Heart right ventricle (tissue), 16 donors: ENCODE measurements at regions not wholly inside any gene's neighbourhood (a gene's known extent, or its start where the extent isn't known, plus 50 kb on each side); places are given as distances from the start of the nearest gene placed in this dataset.

ENCODE experiments used
- ATAC-seq, 8 donors: fragments of 200-7000 bp; cut with Tn5 transposase; one replicate each; pipeline ENCODE4 v1.9.1; 2020; ENCODE audit warnings: mild to moderate bottlenecking in 8 of 8, moderate library complexity in 8 of 8, moderate number of reproducible peaks in 1 of 8
- DNase-seq, 2 donors: peaks; one replicate each; pipeline ENCODE4 v3.0.0-alpha.2; 2020
- H3K27ac ChIP-seq, 10 donors: fragments of 200-600 bp; sonication (generic) in 2 of 10; one replicate each; pipeline versions ENCODE4 v1.5.0 to v1.8.0; 2020 to 2022; ENCODE audit warnings: mild to moderate bottlenecking in 3 of 10
- H3K27me3 ChIP-seq, 7 donors: fragments of 200-600 bp; one replicate each; pipeline ENCODE4 v1.8.0; 2021 to 2022; ENCODE audit warnings: mild to moderate bottlenecking in 2 of 7
- H3K36me3 ChIP-seq, 9 donors: fragments of 200-600 bp; sonication (generic) in 1 of 9; one replicate each; pipeline versions ENCODE4 v1.5.0 to v1.8.0; 2020 to 2022; ENCODE audit warnings: mild to moderate bottlenecking in 2 of 9
- H3K4me1 ChIP-seq, 9 donors: fragments of 200-600 bp; sonication (generic) in 1 of 9; one replicate each; pipeline versions ENCODE4 v1.5.0 to v1.8.0; 2020 to 2022; ENCODE audit warnings: mild to moderate bottlenecking in 4 of 9
- H3K4me3 ChIP-seq, 10 donors: fragments of 200-600 bp; sonication (generic) in 2 of 10; one replicate each; pipeline versions ENCODE4 v1.5.0 to v1.8.0; 2020 to 2022; ENCODE audit warnings: mild to moderate bottlenecking in 7 of 10, moderate library complexity in 2 of 10
- H3K9me3 ChIP-seq, 11 donors: fragments of 200-600 bp in 10 of 11; sonication (generic) in 2 of 11; one replicate each; pipeline versions ENCODE4 v1.5.0 to v1.8.0; 2013 to 2022; ENCODE audit warnings: mild to moderate bottlenecking in 2 of 11, control low read depth in 1 of 11, moderate library complexity in 1 of 11
- CTCF ChIP-seq, 9 donors: fragments of 200-600 bp; sonication (generic) in 2 of 9; IDR thresholded peaks; one replicate each; pipeline versions ENCODE4 v1.5.0 to v1.8.0; 2021 to 2022; ENCODE audit warnings: antibody characterized with exemption in 9 of 9, mild to moderate bottlenecking in 5 of 9, moderate library complexity in 1 of 9
- WGBS, 2 donors: extraction: QIAGEN DNeasy Blood & Tissue Kit; methylation state at CpG; one replicate each; pipeline ENCODE4 v1.1.7; 2013; ENCODE audit warnings: inconsistent platforms in 1 of 2; 5-methylcytosine and 5-hydroxymethylcytosine counted together
- intact Hi-C, 10 donors: fragments of 100-400 bp; cut with DNase I; formaldehyde crosslinking; loops; one replicate each; pipeline versions ENCODE4 v1.11.1 to v1.14.2; 2022
- donor health status: Arrhythmogenic right ventricular cardiomyopathy.
- donor health status: ischemic (EF 13 %, LVEDD 7.1; RV severe dilation, severe dysfunction).
- donor health status: healthy with polysubstance abuse.
- donor health status: DM: no; HTN: yes; CAD: no.
- donor health status: DM: no; HTN: no; CAD: no.
- donor health status: ischemic (EF 25% LVEDD 6.9; RV normal size, moderate dysfunction).
- donor health status: ischemic (EF 25% LVEDD 5.7; RV mildly dilated, moderate dysfunction).
- donor health status: healthy.
- donor health status: DM: yes; HTN: yes; CAD: no.
- donor health status: Ischemic cardiomyopathy.
- donor health status: ischemic (EF 35%, LVEDD 5.7; RV mildly dilated, moderate dysfunction).
- donor health status: nonischemic (EF 11% LVEDD 7.7; RV severe dilation, severe dysfunction).
- donor health status: DM: yes; HTN: yes; CAD: no.
- donor health status: PGD.
- donor health status: ischemic (EF 29% LVEDD 5.4; RV normal size, mild dysfunction).
- donor health status: nonischemic (EF 23%, LVEDD 6.1; RV moderate dilation, normal function).

GRCh38 chr9:79383096-79383495, 188.7 kb upstream of the TLE4 start:
- no peak overlapping the region for H3K27ac ChIP-seq
- no peaks in the 10 kb centered on the region for H3K36me3 ChIP-seq
- DNase-seq (no peak), ATAC-seq (no peak)
- peaks cover 0 to 17% (median 0%) of the 10 kb centered on the region in 11 donors for H3K9me3 ChIP-seq
- intact Hi-C loops: loop anchor here in 2 of 10 donors (2.0 to 10.0 kb wide), 2 partner anchors 26 to 58 kb away; no protein-coding TSS in a partner anchor
- H3K4me3 ChIP-seq: no peak overlapping the region
- no peaks in the 10 kb centered on the region for H3K4me1 ChIP-seq
- H3K27me3 ChIP-seq: no peaks in the 10 kb centered on the region
- no peak for TF ChIP-seq CTCF (IDR thresholded peaks at IDR 0.05)

GRCh38 chr9:79384091-79384490, 187.7 kb upstream of the TLE4 start:
- TF ChIP-seq CTCF (IDR thresholded peaks at IDR 0.05): no peak
- Histone ChIP-seq H3K36me3 (no peaks in the 10 kb centered on the region), H3K27me3 (no peaks in the 10 kb centered on the region), H3K9me3 (peaks cover 0 to 17% (median 0%) of the 10 kb centered on the region in 11 donors), H3K4me1 (no peaks in the 10 kb centered on the region), H3K27ac (no peak overlapping the region), H3K4me3 (no peak overlapping the region)
- 93 to 94% methylated on average over 5 of the region's 5 CpGs for WGBS, 2 donors
- intact Hi-C loops: loop anchor here in 1 of 10 donors (10.0 kb wide), 1 partner anchor 59 kb away; no protein-coding TSS in a partner anchor
- no peak for DNase-seq
- no peak for ATAC-seq

GRCh38 chr9:79384501-79384900, 187.3 kb upstream of the TLE4 start:
- Histone ChIP-seq H3K4me1 (no peaks in the 10 kb centered on the region), H3K9me3 (peaks cover 0 to 16% (median 0%) of the 10 kb centered on the region in 11 donors), H3K27me3 (no peaks in the 10 kb centered on the region), H3K4me3 (no peak overlapping the region), H3K36me3 (no peaks in the 10 kb centered on the region), H3K27ac (no peak overlapping the region)
- no peak for TF ChIP-seq CTCF (IDR thresholded peaks at IDR 0.05)
- intact Hi-C loops: loop anchor here in 1 of 10 donors (10.0 kb wide), 1 partner anchor 60 kb away; no protein-coding TSS in a partner anchor
- DNase-seq (no peak), ATAC-seq (no peak)
- WGBS, 2 donors: 60 to 88% methylated on average over 1 of the region's 1 CpG

- DNase-seq (no peak), ATAC-seq (no peak)
- intact Hi-C loops: loop anchor here in 1 of 10 donors (10.0 kb wide), 1 partner anchor 62 kb away; no protein-coding TSS in a partner anchor
- TF ChIP-seq CTCF (IDR thresholded peaks at IDR 0.05): no peak
- H3K4me1 ChIP-seq: no peaks in the 10 kb centered on the region
- peaks cover 0 to 4% (median 0%) of the 10 kb centered on the region in 7 donors for H3K27me3 ChIP-seq
- WGBS, 2 donors: 71 to 77% methylated on average over 5 of the region's 5 CpGs
- H3K36me3 ChIP-seq: no peaks in the 10 kb centered on the region
- H3K27ac ChIP-seq: no peak overlapping the region
- no peak overlapping the region for H3K4me3 ChIP-seq
- H3K9me3 ChIP-seq: peaks cover 0 to 6% (median 0%) of the 10 kb centered on the region in 11 donors
Observed at GRCh38 chr9:79387101-79387835, 184.5 kb upstream of the TLE4 start.
